H9 (cell line): ENCODE measurements at regions not wholly inside any gene's neighbourhood (a gene's known extent, or its start where the extent isn't known, plus 50 kb on each side); places are given as distances from the start of the nearest gene placed in this dataset.
"Not testable (repeated sequence)": the region's sequence is repeated elsewhere in the genome, so short reads cannot be mapped to it uniquely, and the experiment has no call there.

Experiments used
- DNase-seq: peaks from one replicate; pipeline ENCODE4 v3.0.0-alpha.2; 2017
- H2AFZ ChIP-seq: one replicate; pipeline ENCODE4 v1.6.1; 2013; ENCODE audit warnings: mild to moderate bottlenecking, low read length, control low read depth, moderate library complexity
- H2AK5ac ChIP-seq: 2 replicates; pipeline ENCODE4 v1.6.1; 2013; ENCODE audit warnings: low read length, control low read depth, mixed read lengths; ENCODE audit not compliant: insufficient read length
- H2BK120ac ChIP-seq: one replicate; pipeline ENCODE4 v1.6.1; 2013; ENCODE audit warnings: low read depth, mild to moderate bottlenecking, low read length, control low read depth, inconsistent platforms; ENCODE audit not compliant: poor library complexity, severe bottlenecking
- H2BK12ac ChIP-seq: 2 replicates; pipeline ENCODE4 v1.6.1; 2013; ENCODE audit warnings: low read length, control low read depth, mixed read lengths, low read depth; ENCODE audit not compliant: insufficient read length
- H2BK15ac ChIP-seq: 2 replicates; pipeline ENCODE4 v1.6.1; 2013; ENCODE audit warnings: low read depth, low read length, control low read depth
- H2BK20ac ChIP-seq: one replicate; pipeline ENCODE4 v1.6.1; 2013; ENCODE audit warnings: low read depth, mild to moderate bottlenecking, low read length, control low read depth, inconsistent platforms; ENCODE audit not compliant: poor library complexity, severe bottlenecking
- H2BK5ac ChIP-seq: 2 replicates; pipeline ENCODE4 v1.6.1; 2013; ENCODE audit warnings: low read length, control low read depth, mixed read lengths; ENCODE audit not compliant: insufficient read length
- H3K14ac ChIP-seq: 2 replicates; pipeline ENCODE4 v1.6.1; 2013; ENCODE audit warnings: low read length, control low read depth; ENCODE audit not compliant: insufficient read depth
- H3K18ac ChIP-seq: 2 replicates; pipeline ENCODE4 v1.6.1; 2013; ENCODE audit warnings: low read depth, mild to moderate bottlenecking, mixed read lengths, low read length, control low read depth; ENCODE audit not compliant: insufficient read length
- H3K23ac ChIP-seq: 2 replicates; pipeline ENCODE4 v1.6.1; 2013; ENCODE audit warnings: low read length, control low read depth, mixed read lengths, low read depth; ENCODE audit not compliant: insufficient read length
- H3K23me2 ChIP-seq: 2 replicates; pipeline ENCODE4 v1.6.1; 2013; ENCODE audit warnings: low read depth, mild to moderate bottlenecking, mixed read lengths, low read length, control low read depth; ENCODE audit not compliant: insufficient read length, poor library complexity, severe bottlenecking
- H3K27ac ChIP-seq: 2 replicates; pipeline ENCODE4 v1.5.1; 2013; ENCODE audit warnings: low read length, control low read depth, mixed read lengths, low read depth; ENCODE audit not compliant: insufficient read length
- H3K27me3 ChIP-seq: 2 replicates; pipeline ENCODE4 v1.6.1; 2013; ENCODE audit warnings: low read length, control low read depth, inconsistent platforms; ENCODE audit not compliant: insufficient read depth
- H3K4ac ChIP-seq: 2 replicates; pipeline ENCODE4 v1.6.1; 2013; ENCODE audit warnings: low read depth, mild to moderate bottlenecking, control low read depth, inconsistent platforms, low read length, moderate library complexity
- H3K4me1 ChIP-seq: 2 replicates; pipeline ENCODE4 v1.6.1; 2013; ENCODE audit warnings: low read length, control low read depth, inconsistent platforms; ENCODE audit not compliant: insufficient read depth
- H3K4me2 ChIP-seq: 2 replicates; pipeline ENCODE4 v1.6.1; 2013; ENCODE audit warnings: low read length, control low read depth, mixed read lengths; ENCODE audit not compliant: insufficient read length, insufficient read depth
- H3K56ac ChIP-seq: 2 replicates; pipeline ENCODE4 v1.6.1; 2013; ENCODE audit warnings: low read depth, mild to moderate bottlenecking, mixed read lengths, low read length, control low read depth; ENCODE audit not compliant: insufficient read length
- H3K79me1 ChIP-seq: 2 replicates; pipeline ENCODE4 v1.6.1; 2013; ENCODE audit warnings: low read depth, mild to moderate bottlenecking, moderate library complexity, low read length, control low read depth, inconsistent platforms; ENCODE audit not compliant: insufficient read depth, poor library complexity, severe bottlenecking
- H3K79me2 ChIP-seq: 2 replicates; pipeline ENCODE4 v1.6.1; 2013; ENCODE audit warnings: low read length, control low read depth, inconsistent platforms; ENCODE audit not compliant: insufficient read depth
- H3K9ac ChIP-seq: 2 replicates; pipeline ENCODE4 v1.6.1; 2013; ENCODE audit warnings: low read length, control low read depth, mixed read lengths; ENCODE audit not compliant: insufficient read length; ENCODE audit errors: extremely low read depth
- H3K9me3 ChIP-seq: one replicate; pipeline ENCODE4 v1.6.1; 2013; ENCODE audit warnings: low read depth, low read length, inconsistent platforms; ENCODE audit not compliant: control insufficient read depth
- H3T11ph ChIP-seq: one replicate; pipeline ENCODE4 v1.6.1; 2013; ENCODE audit warnings: mild to moderate bottlenecking, low read length, control low read depth, inconsistent platforms
- H4K20me1 ChIP-seq: one replicate; pipeline ENCODE4 v1.6.1; 2013; ENCODE audit not compliant: control insufficient read depth, insufficient read length, insufficient read depth
- H4K5ac ChIP-seq: 2 replicates; pipeline ENCODE4 v1.6.1; 2013; ENCODE audit warnings: low read depth, mild to moderate bottlenecking, mixed read lengths, low read length, control low read depth; ENCODE audit not compliant: insufficient read length
- H4K8ac ChIP-seq: replicated peaks from 2 replicates; pipeline ENCODE4 v1.6.1; 2013; ENCODE audit warnings: low read length, control low read depth, mixed read lengths, low read depth; ENCODE audit not compliant: insufficient read length
- H4K91ac ChIP-seq: 2 replicates; pipeline ENCODE4 v1.6.1; 2013; ENCODE audit warnings: low read depth, mild to moderate bottlenecking, moderate library complexity, mixed read lengths, low read length, control low read depth; ENCODE audit not compliant: insufficient read length
- H3K27ac Mint-ChIP-seq, 3 experiments: 2 replicates in 2 of 3; 3 replicates in 1 of 3; pipeline ENCODE4 v1.8.0; 2020 to 2021; ENCODE audit warnings: mixed read lengths in 3 of 3, mild to moderate bottlenecking in 1 of 3, moderate library complexity in 1 of 3
- H3K27me3 Mint-ChIP-seq: 2 replicates; pipeline ENCODE4 v1.8.0; 2021; ENCODE audit warnings: low read depth, mild to moderate bottlenecking, moderate library complexity, mixed read lengths
- H3K36me3 Mint-ChIP-seq, 3 experiments: 2 replicates in 2 of 3; 3 replicates in 1 of 3; pipeline ENCODE4 v1.8.0; 2020 to 2021; ENCODE audit warnings: low read depth in 3 of 3, mixed read lengths in 3 of 3; ENCODE audit not compliant: insufficient read depth in 1 of 3
- H3K4me1 Mint-ChIP-seq, 2 experiments: 2 replicates each; pipeline ENCODE4 v1.8.0; 2020; ENCODE audit warnings: mixed read lengths in 2 of 2
- H3K4me3 Mint-ChIP-seq, 2 experiments: 2 replicates in 1 of 2; 3 replicates in 1 of 2; pipeline ENCODE4 v1.8.0; 2020 to 2021; ENCODE audit warnings: mild to moderate bottlenecking in 2 of 2, mixed read lengths in 2 of 2, moderate library complexity in 1 of 2
- H3K9me3 Mint-ChIP-seq, 2 experiments: 2 replicates in 1 of 2; 3 replicates in 1 of 2; pipeline ENCODE4 v1.8.0; 2020; ENCODE audit warnings: mild to moderate bottlenecking in 2 of 2, mixed read lengths in 2 of 2, moderate library complexity in 1 of 2
- WGBS: extraction: QIAGEN DNeasy Blood & Tissue Kit; methylation state at CpG from one replicate; pipeline ENCODE4 v1.1.7; 2013; ENCODE audit warnings: missing lambda C conversion rate, low lambda C conversion rate, mixed read lengths; ENCODE audit not compliant: insufficient read length; ENCODE audit errors: extremely low coverage; 5-methylcytosine and 5-hydroxymethylcytosine counted together
- TF ChIP-seq, protein P1 (sequence below): fragments of 200-600 bp; sonication (generic); conservative IDR thresholded peaks from 3 replicates; pipeline ENCODE4 v1.8.0; 2021; ENCODE audit warnings: antibody characterized with exemption, mild to moderate bottlenecking

DNA sequence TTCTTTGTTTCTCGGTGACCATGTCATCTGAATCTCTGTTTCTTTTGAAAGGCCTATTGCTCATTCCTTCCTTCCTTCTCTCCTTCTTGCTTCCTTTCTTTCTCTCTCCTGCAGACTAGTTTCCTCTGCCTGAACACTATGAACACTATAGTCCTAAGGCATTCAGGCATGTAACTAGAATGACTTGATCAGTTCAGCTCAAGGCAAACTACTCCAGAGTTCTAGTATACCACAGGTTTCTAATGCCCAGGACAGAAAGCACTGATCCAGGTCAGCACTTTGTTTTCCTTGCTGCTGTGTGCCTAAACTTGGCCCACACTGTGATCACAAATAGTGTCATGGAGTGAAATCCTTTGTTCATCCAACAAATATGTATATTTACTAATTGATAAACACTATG is 324.1 kb upstream of the GJE1 start:
- Histone ChIP-seq H3K79me1 (no peaks in the 10 kb centered on the region), H3K18ac (no peak overlapping the region), H4K5ac (no peak overlapping the region), H3K23me2 (no peaks in the 10 kb centered on the region), H4K91ac (no peak overlapping the region), H3K9ac (no peak overlapping the region), H2BK20ac (no peak overlapping the region), H3K9me3 (no peaks in the 10 kb centered on the region), H3K27me3 (no peaks in the 10 kb centered on the region), H3K23ac (no peak overlapping the region), H3K56ac (no peak overlapping the region), H3T11ph (no peak overlapping the region), H4K8ac (no peak overlapping the region), H2BK15ac (no peak overlapping the region), H2BK120ac (no peak overlapping the region), H3K14ac (no peak overlapping the region), H2AK5ac (no peak overlapping the region), H3K4me1 (no peaks in the 10 kb centered on the region), H3K4ac (no peak overlapping the region), H2AFZ (no peak overlapping the region), H2BK5ac (no peak overlapping the region), H3K27ac (no peak overlapping the region), H2BK12ac (no peak overlapping the region), H3K79me2 (no peaks in the 10 kb centered on the region), H3K4me2 (no peak overlapping the region), H4K20me1 (no peaks in the 10 kb centered on the region)
- Mint-ChIP-seq H3K27ac (no peak overlapping the region), H3K9me3 (no peaks in the 10 kb centered on the region), H3K27me3 (no peaks in the 10 kb centered on the region), H3K36me3 (no peaks in the 10 kb centered on the region), H3K4me3 (no peak overlapping the region), H3K4me1 (peaks cover 11 to 14% of the 10 kb centered on the region in 2 experiments)
- WGBS, result no CpG with 5 or more reads among the region's 1 CpG
- TF ChIP-seq, protein P1, sequence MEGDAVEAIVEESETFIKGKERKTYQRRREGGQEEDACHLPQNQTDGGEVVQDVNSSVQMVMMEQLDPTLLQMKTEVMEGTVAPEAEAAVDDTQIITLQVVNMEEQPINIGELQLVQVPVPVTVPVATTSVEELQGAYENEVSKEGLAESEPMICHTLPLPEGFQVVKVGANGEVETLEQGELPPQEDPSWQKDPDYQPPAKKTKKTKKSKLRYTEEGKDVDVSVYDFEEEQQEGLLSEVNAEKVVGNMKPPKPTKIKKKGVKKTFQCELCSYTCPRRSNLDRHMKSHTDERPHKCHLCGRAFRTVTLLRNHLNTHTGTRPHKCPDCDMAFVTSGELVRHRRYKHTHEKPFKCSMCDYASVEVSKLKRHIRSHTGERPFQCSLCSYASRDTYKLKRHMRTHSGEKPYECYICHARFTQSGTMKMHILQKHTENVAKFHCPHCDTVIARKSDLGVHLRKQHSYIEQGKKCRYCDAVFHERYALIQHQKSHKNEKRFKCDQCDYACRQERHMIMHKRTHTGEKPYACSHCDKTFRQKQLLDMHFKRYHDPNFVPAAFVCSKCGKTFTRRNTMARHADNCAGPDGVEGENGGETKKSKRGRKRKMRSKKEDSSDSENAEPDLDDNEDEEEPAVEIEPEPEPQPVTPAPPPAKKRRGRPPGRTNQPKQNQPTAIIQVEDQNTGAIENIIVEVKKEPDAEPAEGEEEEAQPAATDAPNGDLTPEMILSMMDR, result no peak
- no peak for DNase-seq

GRCh38 chr6:141800973-141801372 is 331.8 kb upstream of the GJE1 start:
- not testable (repeated sequence) for H2BK12ac ChIP-seq, H3K23ac ChIP-seq, H3K23me2 ChIP-seq, H2BK20ac ChIP-seq, H3K56ac ChIP-seq, H3K18ac ChIP-seq, H2AFZ ChIP-seq, H3K14ac ChIP-seq, H3K27me3 Mint-ChIP-seq, H3K9me3 ChIP-seq, H3K4me3 Mint-ChIP-seq, H3K4ac ChIP-seq, H3K4me2 ChIP-seq, DNase-seq, H2BK5ac ChIP-seq, H3K27me3 ChIP-seq, H3K9ac ChIP-seq, H3K27ac ChIP-seq, H3T11ph ChIP-seq, H2BK15ac ChIP-seq, H3K4me1 Mint-ChIP-seq, H3K79me2 ChIP-seq, H2AK5ac ChIP-seq, H4K91ac ChIP-seq, H3K79me1 ChIP-seq, H4K20me1 ChIP-seq, H2BK120ac ChIP-seq, H3K4me1 ChIP-seq, H4K8ac ChIP-seq, H4K5ac ChIP-seq
- WGBS, result no CpG with 5 or more reads among the region's 1 CpG
- 0 out of 7 replicates have a peak overlapping the region, but pooled peaks of 1 of the 3 experiments have one; percentile 4 for H3K27ac Mint-ChIP-seq
- peaks cover 16 to 18% (median 18%) of the 10 kb centered on the region in 3 experiments for H3K36me3 Mint-ChIP-seq
- H3K9me3 Mint-ChIP-seq, result peaks cover 11 to 19% of the 10 kb centered on the region in 2 experiments
